HG03442 (cell line): ENCODE measurements at regions not wholly inside any gene's neighbourhood (a gene's known extent, or its start where the extent isn't known, plus 50 kb on each side); places are given as distances from the start of the nearest gene placed in this dataset.

Source experiments
- ATAC-seq: cut with Tn5 transposase; IDR thresholded peaks from one replicate; pipeline ENCODE4 v1.9.1; 2021; ENCODE audit warnings: mild to moderate bottlenecking, moderate library complexity; ENCODE audit not compliant: unreplicated experiment

- ATAC-seq: no peak
Observed at GRCh38 chr5:155290937-155291336, 277.4 kb downstream of the KIF4B start.

GRCh38 chr5:155293605-155294178, 280.1 kb downstream of the KIF4B start:
- ATAC-seq: no peak

GRCh38 chr5:155295111-155295510, 281.6 kb downstream of the KIF4B start:
- ATAC-seq: no peak

GRCh38 chr5:155299386-155300005, 285.9 kb downstream of the KIF4B start:
- no peak for ATAC-seq

- no peak for ATAC-seq
Observed at GRCh38 chr5:155303120-155303519, 289.6 kb downstream of the KIF4B start.

- no peak for ATAC-seq
Observed at GRCh38 chr5:155307229-155307628, 293.7 kb downstream of the KIF4B start.

GRCh38 chr5:155308289-155308688, 294.7 kb downstream of the KIF4B start:
- no peak for ATAC-seq

- no peak for ATAC-seq
Observed at GRCh38 chr5:155309021-155309746, 295.6 kb downstream of the KIF4B start.

- ATAC-seq: no peak
Observed at GRCh38 chr5:155311721-155312120, 298.2 kb downstream of the KIF4B start.

- ATAC-seq: no peak
Observed at GRCh38 chr5:155313518-155313917, 300.0 kb downstream of the KIF4B start.

GRCh38 chr5:155316070-155316714, 302.6 kb downstream of the KIF4B start:
- no peak for ATAC-seq

GRCh38 chr5:155332618-155333017, 319.1 kb downstream of the KIF4B start:
- peak; percentile 78 for ATAC-seq

GRCh38 chr5:155342956-155343355, 329.4 kb downstream of the KIF4B start:
- no peak for ATAC-seq

- no peak for ATAC-seq
Observed at GRCh38 chr5:155343468-155343867, 329.9 kb downstream of the KIF4B start.

- no peak for ATAC-seq
Observed at GRCh38 chr5:155353231-155353630, 339.7 kb downstream of the KIF4B start.

- no peak for ATAC-seq
Observed at GRCh38 chr5:155366096-155366495, 352.5 kb downstream of the KIF4B start.

- ATAC-seq: no peak
Observed at GRCh38 chr5:155367841-155368240, 354.3 kb downstream of the KIF4B start.

- no peak for ATAC-seq
Observed at GRCh38 chr5:155368490-155368889, 354.9 kb downstream of the KIF4B start.

- no peak for ATAC-seq
Observed at GRCh38 chr5:155380480-155380879, 366.9 kb downstream of the KIF4B start.

GRCh38 chr5:155381654-155382053, 368.1 kb downstream of the KIF4B start:
- no peak for ATAC-seq

GRCh38 chr5:155389498-155389897, 375.9 kb downstream of the KIF4B start:
- ATAC-seq: no peak

GRCh38 chr5:155394727-155395126, 381.2 kb downstream of the KIF4B start:
- no peak for ATAC-seq
